ENCODE measurements at regions not wholly inside any gene's neighbourhood (a gene's known extent, or its start where the extent isn't known, plus 50 kb on each side); places are given as distances from the start of the nearest gene placed in this dataset.

- Histone ChIP-seq H3K4me1 (ENCODE audit: low read length) (no peaks in the 10 kb centered on the region), H3K4me3 (ENCODE audit: low read length) (no peak overlapping the region), H3K36me3 (replicated peaks; ENCODE audit: insufficient read depth, low read length) (no peaks in the 10 kb centered on the region), H3F3A (ENCODE audit: insufficient read depth, low read length) (no peaks in the 10 kb centered on the region), H3K9ac (ENCODE audit: low read length) (no peak overlapping the region), H3K9me2 (replicated peaks; ENCODE audit: insufficient read depth, low read length) (no peaks in the 10 kb centered on the region), H3K79me2 (ENCODE audit: low read length) (no peaks in the 10 kb centered on the region), H4K20me1 (ENCODE audit: insufficient read depth, low read length) (no peaks in the 10 kb centered on the region), H3K27ac (ENCODE audit: low read length) (no peak overlapping the region), H2AFZ (ENCODE audit: low read length) (no peak overlapping the region), H3K4me2 (ENCODE audit: low read depth, low read length) (no peak overlapping the region), H3K27me3 (replicated peaks; ENCODE audit: insufficient read depth, low read length) (no peaks in the 10 kb centered on the region), H3K9me3 (replicated peaks; ENCODE audit: insufficient read depth, low read length) (no peaks in the 10 kb centered on the region)
- DNase-seq, result no peak
- TF ChIP-seq CTCF (IDR thresholded peaks at IDR 0.05; ENCODE audit: low read length) (no peak), EZH2 (optimal IDR thresholded peaks at IDR 0.05; ENCODE audit: low read depth, low read length) (no peak), EZH2phosphoT487 (IDR thresholded peaks at IDR 0.05; ENCODE audit: low read length) (no peak)
Measured at GRCh38 chr2:72041638-72042111, 106.0 kb downstream of the CYP26B1 start.

GRCh38 chr2:72040629-72041571 is 106.8 kb downstream of the CYP26B1 start:
- H3K27ac ChIP-seq (ENCODE audit: low read length), result no peak overlapping the region
- no peak for TF ChIP-seq EZH2phosphoT487 (IDR thresholded peaks at IDR 0.05; ENCODE audit: low read length)
- H3K9ac ChIP-seq (ENCODE audit: low read length), result no peak overlapping the region
- no peaks in the 10 kb centered on the region for H3K9me2 ChIP-seq (replicated peaks; ENCODE audit: insufficient read depth, low read length)
- no peaks in the 10 kb centered on the region for H3K79me2 ChIP-seq (ENCODE audit: low read length)
- DNase-seq, result no peak
- H3K36me3 ChIP-seq (replicated peaks; ENCODE audit: insufficient read depth, low read length), result no peaks in the 10 kb centered on the region
- H3K4me2 ChIP-seq (ENCODE audit: low read depth, low read length), result no peak overlapping the region
- no peak overlapping the region for H3K4me3 ChIP-seq (ENCODE audit: low read length)
- H3K27me3 ChIP-seq (replicated peaks; ENCODE audit: insufficient read depth, low read length), result no peaks in the 10 kb centered on the region
- H3F3A ChIP-seq (ENCODE audit: insufficient read depth, low read length), result no peaks in the 10 kb centered on the region
- no peaks in the 10 kb centered on the region for H3K9me3 ChIP-seq (replicated peaks; ENCODE audit: insufficient read depth, low read length)
- no peaks in the 10 kb centered on the region for H4K20me1 ChIP-seq (ENCODE audit: insufficient read depth, low read length)
- no peaks in the 10 kb centered on the region for H3K4me1 ChIP-seq (ENCODE audit: low read length)
- no peak overlapping the region for H2AFZ ChIP-seq (ENCODE audit: low read length)

GRCh38 chr2:72038524-72038923 is 109.1 kb downstream of the CYP26B1 start:
- no peaks in the 10 kb centered on the region for H3K27me3 ChIP-seq (replicated peaks; ENCODE audit: insufficient read depth, low read length)
- no peak overlapping the region for H3K27ac ChIP-seq (ENCODE audit: low read length)
- TF ChIP-seq EZH2 (optimal IDR thresholded peaks at IDR 0.05; ENCODE audit: low read depth, low read length) (no peak), EZH2phosphoT487 (IDR thresholded peaks at IDR 0.05; ENCODE audit: low read length) (no peak), CTCF (IDR thresholded peaks at IDR 0.05; ENCODE audit: low read length) (no peak)
- no peaks in the 10 kb centered on the region for H3K9me2 ChIP-seq (replicated peaks; ENCODE audit: insufficient read depth, low read length)
- no peaks in the 10 kb centered on the region for H3K9me3 ChIP-seq (replicated peaks; ENCODE audit: insufficient read depth, low read length)
- no peak for DNase-seq
- H2AFZ ChIP-seq (ENCODE audit: low read length), result no peak overlapping the region
- no peak overlapping the region for H3K9ac ChIP-seq (ENCODE audit: low read length)
- no peaks in the 10 kb centered on the region for H3K4me1 ChIP-seq (ENCODE audit: low read length)
- no peaks in the 10 kb centered on the region for H3F3A ChIP-seq (ENCODE audit: insufficient read depth, low read length)
- no peaks in the 10 kb centered on the region for H4K20me1 ChIP-seq (ENCODE audit: insufficient read depth, low read length)
- no peak overlapping the region for H3K4me2 ChIP-seq (ENCODE audit: low read depth, low read length)
- no peaks in the 10 kb centered on the region for H3K36me3 ChIP-seq (replicated peaks; ENCODE audit: insufficient read depth, low read length)
- H3K4me3 ChIP-seq (ENCODE audit: low read length), result no peak overlapping the region
- H3K79me2 ChIP-seq (ENCODE audit: low read length), result no peaks in the 10 kb centered on the region

GRCh38 chr2:72037261-72037666 is 110.4 kb downstream of the CYP26B1 start:
- Histone ChIP-seq H3K27ac (ENCODE audit: low read length) (no peak overlapping the region), H3K4me3 (ENCODE audit: low read length) (no peak overlapping the region), H3K4me2 (ENCODE audit: low read depth, low read length) (no peak overlapping the region), H3K27me3 (replicated peaks; ENCODE audit: insufficient read depth, low read length) (no peaks in the 10 kb centered on the region), H3K36me3 (replicated peaks; ENCODE audit: insufficient read depth, low read length) (no peaks in the 10 kb centered on the region), H3K79me2 (ENCODE audit: low read length) (no peaks in the 10 kb centered on the region), H3K9me2 (replicated peaks; ENCODE audit: insufficient read depth, low read length) (no peaks in the 10 kb centered on the region), H4K20me1 (ENCODE audit: insufficient read depth, low read length) (no peaks in the 10 kb centered on the region), H3F3A (ENCODE audit: insufficient read depth, low read length) (no peaks in the 10 kb centered on the region), H2AFZ (ENCODE audit: low read length) (no peak overlapping the region), H3K9ac (ENCODE audit: low read length) (no peak overlapping the region), H3K9me3 (replicated peaks; ENCODE audit: insufficient read depth, low read length) (no peaks in the 10 kb centered on the region), H3K4me1 (ENCODE audit: low read length) (no peaks in the 10 kb centered on the region)
- DNase-seq, result no peak
- TF ChIP-seq EZH2 (optimal IDR thresholded peaks at IDR 0.05; ENCODE audit: low read depth, low read length) (no peak), EZH2phosphoT487 (IDR thresholded peaks at IDR 0.05; ENCODE audit: low read length) (no peak), CTCF (IDR thresholded peaks at IDR 0.05; ENCODE audit: low read length) (no peak)

Data from MM.1S (cell line).